ENCODE measurements at regions not wholly inside any gene's neighbourhood (a gene's known extent, or its start where the extent isn't known, plus 50 kb on each side); places are given as distances from the start of the nearest gene placed in this dataset.

- TF ChIP-seq CTCF (IDR thresholded peaks at IDR 0.05; ENCODE audit: low read depth, low read length) (no peak), EZH2phosphoT487 (IDR thresholded peaks at IDR 0.05; ENCODE audit: low read depth) (no peak)
Measured at GRCh38 chr18:73979742-73980141, 167.9 kb downstream of the FBXO15 start.

Measured in OCI-LY3 (cell line).